ENCODE measurements at regions not wholly inside any gene's neighbourhood (a gene's known extent, or its start where the extent isn't known, plus 50 kb on each side); places are given as distances from the start of the nearest gene placed in this dataset.

DNA sequence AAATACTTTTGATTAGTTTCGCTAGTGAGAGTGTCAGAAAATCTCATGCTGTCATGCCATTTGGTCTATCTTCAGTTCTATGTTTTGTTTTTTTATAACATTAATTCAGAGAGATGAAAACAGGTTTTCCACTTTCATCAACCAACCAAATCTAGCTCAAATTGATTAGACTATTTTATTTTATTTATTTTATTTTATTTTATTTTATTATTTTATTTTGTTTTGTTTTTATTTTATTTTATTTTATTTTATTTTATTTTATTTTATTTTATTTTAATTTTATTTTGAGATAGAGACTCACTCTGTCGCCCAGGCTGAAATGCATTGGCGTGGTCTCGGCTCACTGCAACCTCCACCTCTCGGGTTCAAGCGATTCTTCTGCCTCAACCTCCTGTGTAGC is 1391.0 kb upstream of the ADGRB3 start:
- ChIA-PET CTCF (interaction anchor here (0.7 kb wide), 1 partner anchor 1082 kb away, joined by 3 read pairs; no protein-coding TSS in a partner anchor), POLR2A (no interaction called here)
- Histone ChIP-seq H3K4me3 (ENCODE audit: low read depth, low read length) (no peak overlapping the region), H3K9me3 (ENCODE audit: control insufficient read depth, insufficient read depth, low read depth, low read length) (no peaks in the 10 kb centered on the region), H3K36me3 (ENCODE audit: control insufficient read depth in 2 of 2, insufficient read depth in 1 of 2, low read length in 2 of 2) (no peaks in the 10 kb centered on the region), H3K27ac (ENCODE audit: extremely low read depth, low read depth, low read length) (no peak overlapping the region), H3K4me1 (ENCODE audit: control insufficient read depth, insufficient read depth, low read length) (no peaks in the 10 kb centered on the region)
- TF ChIP-seq FEZF1 (tag by site-specific recombination; IDR thresholded peaks at IDR 0.05), result no peak
- TF ChIP-seq RBAK (tag by site-specific recombination; IDR thresholded peaks at IDR 0.05), result no peak
- TF ChIP-seq ZBTB20 (tag by site-specific recombination; IDR thresholded peaks at IDR 0.05), result no peak

DNA sequence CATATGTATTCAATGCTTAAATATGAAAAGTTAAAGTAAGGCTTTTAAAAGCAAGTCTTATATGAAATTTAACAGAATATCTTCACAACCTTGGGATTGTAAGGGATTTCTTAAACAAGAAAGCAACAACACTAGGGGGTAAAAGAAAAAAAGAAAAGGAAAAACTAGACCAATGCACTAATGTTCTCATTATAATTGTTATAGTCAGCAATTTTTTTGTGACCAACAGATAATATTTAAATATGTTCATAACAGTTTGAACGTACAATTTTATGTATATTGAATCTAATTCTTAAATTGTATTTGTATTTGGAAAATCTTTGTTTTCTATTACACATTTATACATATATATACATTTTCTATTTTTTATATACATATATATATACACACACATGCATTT is 1397.8 kb upstream of the ADGRB3 start:
- Histone ChIP-seq H3K4me3 (ENCODE audit: low read depth, low read length) (no peak overlapping the region), H3K9me3 (ENCODE audit: control insufficient read depth, insufficient read depth, low read depth, low read length) (no peaks in the 10 kb centered on the region), H3K27ac (ENCODE audit: extremely low read depth, low read depth, low read length) (no peak overlapping the region), H3K36me3 (ENCODE audit: control insufficient read depth in 2 of 2, insufficient read depth in 1 of 2, low read length in 2 of 2) (no peaks in the 10 kb centered on the region), H3K4me1 (ENCODE audit: control insufficient read depth, insufficient read depth, low read length) (no peaks in the 10 kb centered on the region)
- CTCF ChIA-PET, result no interaction called here
- POLR2A ChIA-PET, result no interaction called here
- TF ChIP-seq, protein P1, sequence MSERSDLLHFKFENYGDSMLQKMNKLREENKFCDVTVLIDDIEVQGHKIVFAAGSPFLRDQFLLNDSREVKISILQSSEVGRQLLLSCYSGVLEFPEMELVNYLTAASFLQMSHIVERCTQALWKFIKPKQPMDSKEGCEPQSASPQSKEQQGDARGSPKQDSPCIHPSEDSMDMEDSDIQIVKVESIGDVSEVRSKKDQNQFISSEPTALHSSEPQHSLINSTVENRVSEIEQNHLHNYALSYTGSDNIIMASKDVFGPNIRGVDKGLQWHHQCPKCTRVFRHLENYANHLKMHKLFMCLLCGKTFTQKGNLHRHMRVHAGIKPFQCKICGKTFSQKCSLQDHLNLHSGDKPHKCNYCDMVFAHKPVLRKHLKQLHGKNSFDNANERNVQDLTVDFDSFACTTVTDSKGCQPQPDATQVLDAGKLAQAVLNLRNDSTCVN (tag by site-specific recombination; optimal IDR thresholded peaks at IDR 0.05), result no peak
- TF ChIP-seq KLF7 (tag by site-specific recombination; IDR thresholded peaks at IDR 0.05; ENCODE audit: borderline replicate concordance), result no peak
- no peak for TF ChIP-seq ZNF426 (tag by site-specific recombination; IDR thresholded peaks at IDR 0.05)
- TF ChIP-seq, protein P2, sequence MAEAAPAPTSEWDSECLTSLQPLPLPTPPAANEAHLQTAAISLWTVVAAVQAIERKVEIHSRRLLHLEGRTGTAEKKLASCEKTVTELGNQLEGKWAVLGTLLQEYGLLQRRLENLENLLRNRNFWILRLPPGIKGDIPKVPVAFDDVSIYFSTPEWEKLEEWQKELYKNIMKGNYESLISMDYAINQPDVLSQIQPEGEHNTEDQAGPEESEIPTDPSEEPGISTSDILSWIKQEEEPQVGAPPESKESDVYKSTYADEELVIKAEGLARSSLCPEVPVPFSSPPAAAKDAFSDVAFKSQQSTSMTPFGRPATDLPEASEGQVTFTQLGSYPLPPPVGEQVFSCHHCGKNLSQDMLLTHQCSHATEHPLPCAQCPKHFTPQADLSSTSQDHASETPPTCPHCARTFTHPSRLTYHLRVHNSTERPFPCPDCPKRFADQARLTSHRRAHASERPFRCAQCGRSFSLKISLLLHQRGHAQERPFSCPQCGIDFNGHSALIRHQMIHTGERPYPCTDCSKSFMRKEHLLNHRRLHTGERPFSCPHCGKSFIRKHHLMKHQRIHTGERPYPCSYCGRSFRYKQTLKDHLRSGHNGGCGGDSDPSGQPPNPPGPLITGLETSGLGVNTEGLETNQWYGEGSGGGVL (tag by site-specific recombination; IDR thresholded peaks at IDR 0.05), result no peak
- TF ChIP-seq ZNF707 (tag by site-specific recombination; IDR thresholded peaks at IDR 0.05), result no peak
- no peak for TF ChIP-seq GLIS2 (tag by site-specific recombination; IDR thresholded peaks at IDR 0.05)
- TF ChIP-seq ZNF169 (tag by site-specific recombination; IDR thresholded peaks at IDR 0.05), result no peak
- TF ChIP-seq, protein P3, sequence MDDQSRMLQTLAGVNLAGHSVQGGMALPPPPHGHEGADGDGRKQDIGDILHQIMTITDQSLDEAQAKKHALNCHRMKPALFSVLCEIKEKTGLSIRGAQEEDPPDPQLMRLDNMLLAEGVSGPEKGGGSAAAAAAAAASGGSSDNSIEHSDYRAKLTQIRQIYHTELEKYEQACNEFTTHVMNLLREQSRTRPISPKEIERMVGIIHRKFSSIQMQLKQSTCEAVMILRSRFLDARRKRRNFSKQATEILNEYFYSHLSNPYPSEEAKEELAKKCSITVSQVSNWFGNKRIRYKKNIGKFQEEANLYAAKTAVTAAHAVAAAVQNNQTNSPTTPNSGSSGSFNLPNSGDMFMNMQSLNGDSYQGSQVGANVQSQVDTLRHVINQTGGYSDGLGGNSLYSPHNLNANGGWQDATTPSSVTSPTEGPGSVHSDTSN (CRISPR knock-in tag; IDR thresholded peaks at IDR 0.05), result no peak
- TF ChIP-seq, protein P4, sequence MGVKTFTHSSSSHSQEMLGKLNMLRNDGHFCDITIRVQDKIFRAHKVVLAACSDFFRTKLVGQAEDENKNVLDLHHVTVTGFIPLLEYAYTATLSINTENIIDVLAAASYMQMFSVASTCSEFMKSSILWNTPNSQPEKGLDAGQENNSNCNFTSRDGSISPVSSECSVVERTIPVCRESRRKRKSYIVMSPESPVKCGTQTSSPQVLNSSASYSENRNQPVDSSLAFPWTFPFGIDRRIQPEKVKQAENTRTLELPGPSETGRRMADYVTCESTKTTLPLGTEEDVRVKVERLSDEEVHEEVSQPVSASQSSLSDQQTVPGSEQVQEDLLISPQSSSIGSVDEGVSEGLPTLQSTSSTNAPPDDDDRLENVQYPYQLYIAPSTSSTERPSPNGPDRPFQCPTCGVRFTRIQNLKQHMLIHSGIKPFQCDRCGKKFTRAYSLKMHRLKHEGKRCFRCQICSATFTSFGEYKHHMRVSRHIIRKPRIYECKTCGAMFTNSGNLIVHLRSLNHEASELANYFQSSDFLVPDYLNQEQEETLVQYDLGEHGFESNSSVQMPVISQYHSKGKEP (tag by site-specific recombination; IDR thresholded peaks at IDR 0.05), result no peak

DNA sequence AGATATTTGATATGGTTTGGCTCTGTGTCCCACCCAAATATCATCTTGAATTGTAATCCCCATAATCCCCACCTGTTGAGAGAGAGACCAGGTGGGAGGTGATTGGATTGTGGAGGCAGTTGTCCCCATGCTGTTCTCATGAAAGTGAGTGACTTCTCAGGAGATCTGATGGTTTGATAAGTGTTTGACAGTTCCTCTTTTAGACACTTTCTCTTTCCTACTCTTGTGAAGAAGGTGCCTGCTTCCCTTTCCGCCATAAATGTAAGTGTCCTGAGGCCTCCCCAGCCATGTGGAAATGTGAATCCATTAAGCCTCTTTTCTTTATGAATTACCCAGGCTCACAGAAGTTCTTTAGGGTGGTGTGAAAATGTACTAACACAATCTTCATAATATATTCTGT is 1404.0 kb upstream of the ADGRB3 start:
- no peak overlapping the region for H3K27ac ChIP-seq (ENCODE audit: extremely low read depth, low read depth, low read length)
- no peaks in the 10 kb centered on the region for H3K36me3 ChIP-seq (ENCODE audit: control insufficient read depth in 2 of 2, insufficient read depth in 1 of 2, low read length in 2 of 2)
- POLR2A ChIA-PET, result no interaction called here
- TF ChIP-seq, protein P5, sequence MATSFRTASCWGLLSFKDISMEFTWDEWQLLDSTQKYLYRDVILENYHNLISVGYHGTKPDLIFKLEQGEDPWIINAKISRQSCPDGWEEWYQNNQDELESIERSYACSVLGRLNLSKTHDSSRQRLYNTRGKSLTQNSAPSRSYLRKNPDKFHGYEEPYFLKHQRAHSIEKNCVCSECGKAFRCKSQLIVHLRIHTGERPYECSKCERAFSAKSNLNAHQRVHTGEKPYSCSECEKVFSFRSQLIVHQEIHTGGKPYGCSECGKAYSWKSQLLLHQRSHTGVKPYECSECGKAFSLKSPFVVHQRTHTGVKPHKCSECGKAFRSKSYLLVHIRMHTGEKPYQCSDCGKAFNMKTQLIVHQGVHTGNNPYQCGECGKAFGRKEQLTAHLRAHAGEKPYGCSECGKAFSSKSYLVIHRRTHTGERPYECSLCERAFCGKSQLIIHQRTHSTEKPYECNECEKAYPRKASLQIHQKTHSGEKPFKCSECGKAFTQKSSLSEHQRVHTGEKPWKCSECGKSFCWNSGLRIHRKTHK (tag by site-specific recombination; IDR thresholded peaks at IDR 0.05), result no peak
- TF ChIP-seq, protein P6, sequence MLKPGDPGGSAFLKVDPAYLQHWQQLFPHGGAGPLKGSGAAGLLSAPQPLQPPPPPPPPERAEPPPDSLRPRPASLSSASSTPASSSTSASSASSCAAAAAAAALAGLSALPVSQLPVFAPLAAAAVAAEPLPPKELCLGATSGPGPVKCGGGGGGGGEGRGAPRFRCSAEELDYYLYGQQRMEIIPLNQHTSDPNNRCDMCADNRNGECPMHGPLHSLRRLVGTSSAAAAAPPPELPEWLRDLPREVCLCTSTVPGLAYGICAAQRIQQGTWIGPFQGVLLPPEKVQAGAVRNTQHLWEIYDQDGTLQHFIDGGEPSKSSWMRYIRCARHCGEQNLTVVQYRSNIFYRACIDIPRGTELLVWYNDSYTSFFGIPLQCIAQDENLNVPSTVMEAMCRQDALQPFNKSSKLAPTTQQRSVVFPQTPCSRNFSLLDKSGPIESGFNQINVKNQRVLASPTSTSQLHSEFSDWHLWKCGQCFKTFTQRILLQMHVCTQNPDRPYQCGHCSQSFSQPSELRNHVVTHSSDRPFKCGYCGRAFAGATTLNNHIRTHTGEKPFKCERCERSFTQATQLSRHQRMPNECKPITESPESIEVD (tag by site-specific recombination; IDR thresholded peaks at IDR 0.05), result no peak
- TF ChIP-seq ZNF174 (tag by site-specific recombination; IDR thresholded peaks at IDR 0.05), result no peak
- H3K4me1 ChIP-seq (ENCODE audit: control insufficient read depth, insufficient read depth, low read length), result no peaks in the 10 kb centered on the region
- no peak overlapping the region for H3K4me3 ChIP-seq (ENCODE audit: low read depth, low read length)
- no peaks in the 10 kb centered on the region for H3K9me3 ChIP-seq (ENCODE audit: control insufficient read depth, insufficient read depth, low read depth, low read length)
- CTCF ChIA-PET, result no interaction called here

Measured in HEK293 (cell line).